ENCODE measurements at regions not wholly inside any gene's neighbourhood (a gene's known extent, or its start where the extent isn't known, plus 50 kb on each side); places are given as distances from the start of the nearest gene placed in this dataset.

GRCh38 chr12:128091101-128091720 lies 175.8 kb upstream of the TMEM132C start:
- TF ChIP-seq, protein P1, sequence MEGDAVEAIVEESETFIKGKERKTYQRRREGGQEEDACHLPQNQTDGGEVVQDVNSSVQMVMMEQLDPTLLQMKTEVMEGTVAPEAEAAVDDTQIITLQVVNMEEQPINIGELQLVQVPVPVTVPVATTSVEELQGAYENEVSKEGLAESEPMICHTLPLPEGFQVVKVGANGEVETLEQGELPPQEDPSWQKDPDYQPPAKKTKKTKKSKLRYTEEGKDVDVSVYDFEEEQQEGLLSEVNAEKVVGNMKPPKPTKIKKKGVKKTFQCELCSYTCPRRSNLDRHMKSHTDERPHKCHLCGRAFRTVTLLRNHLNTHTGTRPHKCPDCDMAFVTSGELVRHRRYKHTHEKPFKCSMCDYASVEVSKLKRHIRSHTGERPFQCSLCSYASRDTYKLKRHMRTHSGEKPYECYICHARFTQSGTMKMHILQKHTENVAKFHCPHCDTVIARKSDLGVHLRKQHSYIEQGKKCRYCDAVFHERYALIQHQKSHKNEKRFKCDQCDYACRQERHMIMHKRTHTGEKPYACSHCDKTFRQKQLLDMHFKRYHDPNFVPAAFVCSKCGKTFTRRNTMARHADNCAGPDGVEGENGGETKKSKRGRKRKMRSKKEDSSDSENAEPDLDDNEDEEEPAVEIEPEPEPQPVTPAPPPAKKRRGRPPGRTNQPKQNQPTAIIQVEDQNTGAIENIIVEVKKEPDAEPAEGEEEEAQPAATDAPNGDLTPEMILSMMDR (IDR thresholded peaks at IDR 0.05; ENCODE audit: low read length): no peak
- no peak for TF ChIP-seq EZH2 (IDR thresholded peaks at IDR 0.05; ENCODE audit: borderline replicate concordance, low read length)
